ENCODE measurements at regions not wholly inside any gene's neighbourhood (a gene's known extent, or its start where the extent isn't known, plus 50 kb on each side); places are given as distances from the start of the nearest gene placed in this dataset.
"Not testable (repeated sequence)": the region's sequence is repeated elsewhere in the genome, so short reads cannot be mapped to it uniquely, and the experiment has no call there.

DNA sequence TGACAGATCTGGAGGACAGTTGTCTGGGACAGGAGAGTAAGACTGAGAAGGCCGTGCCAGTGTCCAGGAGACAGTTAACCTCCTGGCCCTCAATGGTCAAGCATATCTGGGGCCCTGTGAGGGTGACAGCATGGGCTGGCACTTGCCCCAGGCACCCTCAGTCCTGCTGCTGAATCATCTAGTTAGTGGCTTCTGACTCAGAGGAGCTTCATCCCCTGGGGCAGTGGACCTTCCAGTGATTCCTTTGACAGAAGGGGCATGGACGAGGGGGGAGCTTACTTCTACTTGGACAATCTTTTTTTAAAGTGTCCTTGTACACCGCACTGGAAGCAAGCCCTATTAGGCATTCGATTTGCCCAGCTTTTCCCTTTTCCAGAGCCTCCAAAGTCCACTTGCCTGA, 352.7 kb upstream of the TMPRSS15 start:
- not testable (repeated sequence) for DNase-seq; H3K27me3 Mint-ChIP-seq (ENCODE audit: low read depth); H3K4me1 Mint-ChIP-seq (ENCODE audit: low read depth); H3K9me3 Mint-ChIP-seq; H3K27ac Mint-ChIP-seq; H3K4me3 Mint-ChIP-seq; ATAC-seq (replicated peaks in 1 of 2); H3K36me3 Mint-ChIP-seq (ENCODE audit: insufficient read depth in 2 of 2)

GRCh38 chr21:18759267-18759666, 355.7 kb upstream of the TMPRSS15 start:
- ATAC-seq (replicated peaks in 1 of 2): no peak
- H3K27ac Mint-ChIP-seq: no peak overlapping the region
- H3K27me3 Mint-ChIP-seq (ENCODE audit: low read depth): no peaks in the 10 kb centered on the region
- H3K4me1 Mint-ChIP-seq (ENCODE audit: low read depth): no peaks in the 10 kb centered on the region
- peaks cover 0 to 3% of the 10 kb centered on the region in 2 donors for H3K36me3 Mint-ChIP-seq (ENCODE audit: insufficient read depth in 2 of 2)
- no peak for DNase-seq
- no peak overlapping the region for H3K4me3 Mint-ChIP-seq
- peaks cover 0 to 7% of the 10 kb centered on the region in 2 donors for H3K9me3 Mint-ChIP-seq

- peaks cover 0 to 7% of the 10 kb centered on the region in 2 donors for H3K9me3 Mint-ChIP-seq
- H3K36me3 Mint-ChIP-seq (ENCODE audit: insufficient read depth in 2 of 2): peaks cover 0 to 3% of the 10 kb centered on the region in 2 donors
- H3K27me3 Mint-ChIP-seq (ENCODE audit: low read depth): no peaks in the 10 kb centered on the region
- DNase-seq: no peak
- H3K27ac Mint-ChIP-seq: no peak overlapping the region
- ATAC-seq (replicated peaks in 1 of 2): no peak
- no peak overlapping the region for H3K4me3 Mint-ChIP-seq
- H3K4me1 Mint-ChIP-seq (ENCODE audit: low read depth): no peaks in the 10 kb centered on the region
These were observed 356.2 kb upstream of the TMPRSS15 start for GRCh38 chr21:18759751-18760161.

DNA sequence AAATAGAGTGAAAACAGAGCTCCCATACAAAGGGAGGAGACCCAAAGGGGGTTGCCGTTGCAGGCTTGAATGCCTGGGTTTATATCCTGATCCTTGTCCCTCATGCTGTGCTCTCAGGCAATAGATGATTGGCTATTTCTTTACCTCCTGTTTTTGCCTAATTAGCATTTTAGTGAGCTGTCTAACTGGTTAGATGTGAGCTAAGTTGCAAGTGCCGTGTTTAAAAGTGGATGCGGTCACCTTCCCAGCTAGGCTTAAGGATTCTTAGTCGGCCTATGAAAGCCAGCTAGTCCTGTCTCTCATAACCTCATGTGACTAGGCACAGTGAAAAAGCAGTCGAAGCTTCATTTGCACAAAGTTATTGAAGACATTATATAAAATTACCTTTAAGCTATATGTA, 356.7 kb upstream of the TMPRSS15 start:
- peaks cover 0 to 3% of the 10 kb centered on the region in 2 donors for H3K36me3 Mint-ChIP-seq (ENCODE audit: insufficient read depth in 2 of 2)
- DNase-seq (no peak), ATAC-seq (replicated peaks in 1 of 2) (no peak)
- no peak overlapping the region for H3K4me3 Mint-ChIP-seq
- H3K4me1 Mint-ChIP-seq (ENCODE audit: low read depth): no peaks in the 10 kb centered on the region
- no peak overlapping the region for H3K27ac Mint-ChIP-seq
- H3K27me3 Mint-ChIP-seq (ENCODE audit: low read depth): no peaks in the 10 kb centered on the region
- H3K9me3 Mint-ChIP-seq: peaks cover 0 to 7% of the 10 kb centered on the region in 2 donors

DNA sequence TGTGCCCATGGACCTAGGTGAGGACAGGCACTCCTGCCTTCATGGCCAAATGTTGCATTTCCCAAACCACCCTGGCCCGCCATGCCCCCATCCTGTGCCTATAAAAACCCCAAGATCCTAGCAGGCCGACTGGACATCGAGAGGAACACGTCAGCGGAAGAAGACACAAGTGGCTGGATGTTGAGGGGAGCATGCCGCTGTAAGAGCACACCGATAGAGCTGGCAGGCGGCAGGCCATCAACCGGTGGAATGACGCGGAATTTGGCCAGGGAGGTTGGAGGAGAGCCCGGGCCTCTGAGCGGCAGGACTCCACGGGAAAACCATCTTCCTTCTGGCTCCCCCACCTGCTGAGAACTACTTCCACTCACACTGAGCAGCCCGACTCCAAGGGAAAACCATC, 361.1 kb upstream of the TMPRSS15 start:
- ATAC-seq (replicated peaks in 1 of 2) (no peak), DNase-seq (no peak)
- Mint-ChIP-seq H3K4me3 (no peak overlapping the region), H3K27ac (no peak overlapping the region), H3K4me1 (ENCODE audit: low read depth) (no peaks in the 10 kb centered on the region), H3K9me3 (peaks cover 1 to 4% of the 10 kb centered on the region in 2 donors), H3K36me3 (ENCODE audit: insufficient read depth in 2 of 2) (no peaks in the 10 kb centered on the region), H3K27me3 (ENCODE audit: low read depth) (no peaks in the 10 kb centered on the region)

- H3K4me1 Mint-ChIP-seq (ENCODE audit: low read depth): no peaks in the 10 kb centered on the region
- H3K27ac Mint-ChIP-seq: no peak overlapping the region
- ATAC-seq (replicated peaks in 1 of 2): no peak
- no peak for DNase-seq
- no peak overlapping the region for H3K4me3 Mint-ChIP-seq
- no peaks in the 10 kb centered on the region for H3K36me3 Mint-ChIP-seq (ENCODE audit: insufficient read depth in 2 of 2)
- peaks cover 1 to 6% of the 10 kb centered on the region in 2 donors for H3K9me3 Mint-ChIP-seq
- no peaks in the 10 kb centered on the region for H3K27me3 Mint-ChIP-seq (ENCODE audit: low read depth)
These were observed 366.0 kb upstream of the TMPRSS15 start for GRCh38 chr21:18769599-18769998.

DNA sequence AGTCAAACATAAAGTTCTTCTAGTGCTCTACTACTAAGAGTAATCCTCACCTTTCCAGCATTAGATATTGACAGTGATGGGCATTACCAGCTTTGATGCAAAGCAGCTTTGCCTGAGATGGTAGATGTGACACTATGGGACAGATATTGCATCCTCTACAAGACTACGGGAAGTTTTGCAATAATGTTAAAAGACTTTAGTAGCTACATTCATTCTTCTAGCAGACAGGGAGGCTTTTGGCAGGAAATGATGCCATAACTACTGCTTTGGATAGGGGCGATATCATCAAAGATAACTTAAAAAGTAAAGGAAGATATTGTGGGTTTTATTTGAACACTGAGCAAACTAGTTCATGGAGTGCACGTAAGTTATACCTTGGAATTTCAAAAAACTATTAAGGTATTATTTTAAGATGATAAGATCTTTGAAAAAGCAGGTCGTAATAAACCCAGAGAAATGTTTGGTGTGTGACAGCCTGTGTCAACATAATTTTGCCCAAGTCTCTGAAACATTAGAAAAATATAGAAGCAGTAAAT, 368.3 kb upstream of the TMPRSS15 start:
- ATAC-seq (replicated peaks in 1 of 2) (no peak), DNase-seq (no peak)
- Mint-ChIP-seq H3K36me3 (ENCODE audit: insufficient read depth in 2 of 2) (no peaks in the 10 kb centered on the region), H3K27me3 (ENCODE audit: low read depth) (no peaks in the 10 kb centered on the region), H3K9me3 (peaks cover 1 to 4% of the 10 kb centered on the region in 2 donors), H3K4me3 (no peak overlapping the region), H3K27ac (no peak overlapping the region), H3K4me1 (ENCODE audit: low read depth) (no peaks in the 10 kb centered on the region)

DNA sequence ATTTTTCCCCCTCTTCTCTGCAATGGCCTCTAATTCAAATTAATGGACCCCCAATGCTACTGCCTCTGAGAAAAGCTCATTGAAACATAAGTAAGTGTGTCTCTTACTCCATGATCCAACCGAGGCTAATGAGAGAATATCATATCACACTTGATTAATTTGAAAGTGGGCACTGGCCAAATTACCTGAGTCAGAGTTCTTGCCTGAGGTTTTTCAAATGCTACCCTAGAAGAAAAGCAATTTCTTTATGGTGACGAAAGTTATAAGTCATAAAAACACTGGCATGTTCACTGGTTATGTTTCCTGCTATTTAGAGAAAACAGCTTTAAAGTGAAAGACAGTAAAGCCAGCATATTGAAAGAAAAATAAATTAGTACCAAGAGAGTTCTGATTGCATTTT, 368.8 kb upstream of the TMPRSS15 start:
- no peaks in the 10 kb centered on the region for H3K27me3 Mint-ChIP-seq (ENCODE audit: low read depth)
- no peak overlapping the region for H3K27ac Mint-ChIP-seq
- H3K4me3 Mint-ChIP-seq: no peak overlapping the region
- no peaks in the 10 kb centered on the region for H3K4me1 Mint-ChIP-seq (ENCODE audit: low read depth)
- H3K9me3 Mint-ChIP-seq: peaks cover 1 to 4% of the 10 kb centered on the region in 2 donors
- DNase-seq (no peak), ATAC-seq (replicated peaks in 1 of 2) (no peak)
- no peaks in the 10 kb centered on the region for H3K36me3 Mint-ChIP-seq (ENCODE audit: insufficient read depth in 2 of 2)

GRCh38 chr21:18772897-18773296, 369.3 kb upstream of the TMPRSS15 start:
- Mint-ChIP-seq H3K4me3 (no peak overlapping the region), H3K9me3 (peaks cover 1 to 4% of the 10 kb centered on the region in 2 donors), H3K4me1 (ENCODE audit: low read depth) (no peaks in the 10 kb centered on the region), H3K27ac (no peak overlapping the region), H3K36me3 (ENCODE audit: insufficient read depth in 2 of 2) (no peaks in the 10 kb centered on the region), H3K27me3 (ENCODE audit: low read depth) (no peaks in the 10 kb centered on the region)
- DNase-seq (no peak), ATAC-seq (replicated peaks in 1 of 2) (no peak)

DNA sequence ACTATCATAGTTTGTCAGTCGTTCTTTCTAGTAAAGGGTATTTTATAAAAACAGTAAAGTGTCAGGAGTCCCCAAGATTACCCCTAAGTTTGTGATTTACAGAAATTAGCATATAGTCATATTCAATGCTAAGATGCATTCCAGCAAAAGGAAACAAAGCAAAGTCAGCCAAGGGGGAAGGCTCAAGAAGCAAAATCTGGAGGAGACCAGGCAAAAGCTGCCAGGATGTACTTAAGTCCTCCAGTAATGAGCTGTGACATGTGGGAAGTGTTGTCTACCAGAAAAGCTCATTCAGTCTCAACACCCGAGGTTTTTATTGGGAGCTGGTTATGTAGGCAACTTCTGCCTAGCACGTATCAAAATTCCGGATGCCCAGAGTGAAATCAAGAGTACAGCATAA, 373.4 kb upstream of the TMPRSS15 start:
- Mint-ChIP-seq H3K4me1 (ENCODE audit: low read depth) (no peaks in the 10 kb centered on the region), H3K27me3 (ENCODE audit: low read depth) (no peaks in the 10 kb centered on the region), H3K4me3 (no peak overlapping the region), H3K36me3 (ENCODE audit: insufficient read depth in 2 of 2) (no peaks in the 10 kb centered on the region), H3K27ac (no peak overlapping the region), H3K9me3 (peaks cover 4 to 7% of the 10 kb centered on the region in 2 donors)
- DNase-seq (no peak), ATAC-seq (replicated peaks in 1 of 2) (no peak)

- Mint-ChIP-seq H3K4me1 (ENCODE audit: low read depth) (no peaks in the 10 kb centered on the region), H3K9me3 (peaks cover 3 to 8% of the 10 kb centered on the region in 2 donors), H3K27me3 (ENCODE audit: low read depth) (no peaks in the 10 kb centered on the region), H3K27ac (no peak overlapping the region), H3K4me3 (no peak overlapping the region), H3K36me3 (ENCODE audit: insufficient read depth in 2 of 2) (no peaks in the 10 kb centered on the region)
- ATAC-seq (replicated peaks in 1 of 2) (no peak), DNase-seq (no peak)
These were observed 379.1 kb upstream of the TMPRSS15 start for GRCh38 chr21:18782721-18783120.

DNA sequence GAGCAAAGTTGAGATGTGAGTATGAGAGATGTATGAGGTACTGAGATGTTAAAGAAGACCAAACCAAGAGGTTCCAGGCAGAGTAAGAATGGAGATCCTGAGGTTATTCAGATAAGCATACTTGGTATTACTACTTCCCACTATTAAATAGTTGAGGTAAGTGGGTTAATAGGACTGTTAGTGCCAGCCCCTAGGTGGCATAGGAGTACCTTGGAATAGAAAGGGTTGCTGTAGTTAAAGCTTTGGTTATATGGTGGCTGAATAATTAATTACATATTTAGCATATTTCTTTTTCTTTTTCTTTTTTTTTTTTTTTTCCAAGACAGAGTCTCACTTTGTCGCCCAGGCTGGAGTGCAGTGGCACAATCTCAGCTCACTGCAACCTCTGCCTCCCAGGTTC, 397.9 kb upstream of the TMPRSS15 start:
- DNase-seq: no peak
- ATAC-seq (replicated peaks in 1 of 2): no peak
- Mint-ChIP-seq H3K9me3 (peaks cover 6 to 24% of the 10 kb centered on the region in 2 donors), H3K4me3 (no peak overlapping the region), H3K27me3 (ENCODE audit: low read depth) (no peaks in the 10 kb centered on the region), H3K27ac (no peak overlapping the region), H3K36me3 (ENCODE audit: insufficient read depth in 2 of 2) (no peaks in the 10 kb centered on the region), H3K4me1 (ENCODE audit: low read depth) (no peaks in the 10 kb centered on the region)

DNA sequence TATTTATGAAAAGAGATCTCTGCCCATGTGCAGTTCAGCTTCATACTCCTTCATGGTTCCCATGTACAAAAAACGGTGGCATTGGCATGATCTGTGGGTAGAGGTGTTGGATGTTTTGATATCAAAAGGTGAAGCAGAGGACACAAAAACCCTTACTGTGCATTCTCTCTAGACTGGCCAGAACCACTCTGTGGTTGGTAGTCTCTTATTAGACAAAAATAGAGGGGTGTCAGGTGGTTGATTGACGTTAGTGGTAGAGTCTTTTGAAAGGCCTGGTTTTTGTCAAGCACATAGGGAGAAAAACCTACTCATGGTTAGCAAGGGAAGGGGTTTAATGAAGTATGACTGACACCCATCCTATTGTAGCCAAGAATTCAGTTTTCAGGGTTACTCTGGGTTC, 400.0 kb upstream of the TMPRSS15 start:
- Mint-ChIP-seq H3K4me3 (no peak overlapping the region), H3K4me1 (ENCODE audit: low read depth) (no peaks in the 10 kb centered on the region), H3K9me3 (peaks cover 9 to 22% of the 10 kb centered on the region in 2 donors), H3K36me3 (ENCODE audit: insufficient read depth in 2 of 2) (no peaks in the 10 kb centered on the region), H3K27ac (no peak overlapping the region), H3K27me3 (ENCODE audit: low read depth) (no peaks in the 10 kb centered on the region)
- ATAC-seq (replicated peaks in 1 of 2): no peak
- no peak for DNase-seq

GRCh38 chr21:18810136-18810535, 406.6 kb upstream of the TMPRSS15 start:
- ATAC-seq (replicated peaks in 1 of 2): no peak
- no peak overlapping the region for H3K4me3 Mint-ChIP-seq
- H3K27ac Mint-ChIP-seq: no peak overlapping the region
- no peaks in the 10 kb centered on the region for H3K36me3 Mint-ChIP-seq (ENCODE audit: insufficient read depth in 2 of 2)
- H3K27me3 Mint-ChIP-seq (ENCODE audit: low read depth): no peaks in the 10 kb centered on the region
- DNase-seq: no peak
- peaks cover 11 to 15% of the 10 kb centered on the region in 2 donors for H3K9me3 Mint-ChIP-seq
- no peaks in the 10 kb centered on the region for H3K4me1 Mint-ChIP-seq (ENCODE audit: low read depth)
